HFFc6 (cell line): ENCODE measurements at regions not wholly inside any gene's neighbourhood (a gene's known extent, or its start where the extent isn't known, plus 50 kb on each side); places are given as distances from the start of the nearest gene placed in this dataset.
"Not testable (repeated sequence)": the region's sequence is repeated elsewhere in the genome, so short reads cannot be mapped to it uniquely, and the experiment has no call there.

Source experiments
- DNase-seq: peaks from one replicate; pipeline ENCODE4 v3.0.0-alpha.2; 2018
- H3K27ac Mint-ChIP-seq: 2 replicates; pipeline ENCODE4 v1.8.0; 2020; ENCODE audit warnings: mild to moderate bottlenecking, mixed read lengths
- H3K27me3 Mint-ChIP-seq: 2 replicates; pipeline ENCODE4 v1.8.0; 2021; ENCODE audit warnings: mild to moderate bottlenecking, moderate library complexity, mixed read lengths; ENCODE audit not compliant: insufficient read depth
- H3K36me3 Mint-ChIP-seq: 2 replicates; pipeline ENCODE4 v1.8.0; 2021; ENCODE audit warnings: low read depth, mixed read lengths
- H3K4me1 Mint-ChIP-seq: 2 replicates; pipeline ENCODE4 v1.8.0; 2020; ENCODE audit warnings: low read depth, mixed read lengths
- H3K4me3 Mint-ChIP-seq: 2 replicates; pipeline ENCODE4 v1.8.0; 2020; ENCODE audit warnings: mild to moderate bottlenecking, moderate library complexity, mixed read lengths
- H3K9me3 Mint-ChIP-seq: 2 replicates; pipeline ENCODE4 v1.8.0; 2020; ENCODE audit warnings: mild to moderate bottlenecking, mixed read lengths
- CTCF ChIP-seq: fragments of 200-600 bp; sonication (generic); IDR thresholded peaks from 2 replicates; pipeline ENCODE4 v1.5.0; 2021; ENCODE audit warnings: antibody characterized with exemption, mild to moderate bottlenecking

GRCh38 chr5:42989190-42989589, 50.9 kb downstream of the ANXA2R start:
- Mint-ChIP-seq H3K27me3 (peaks cover 4% of the 10 kb centered on the region), H3K9me3 (peaks cover 22% of the 10 kb centered on the region), H3K4me3 (peak overlapping the region; percentile 98; the same call in 1 of the 2 replicates), H3K4me1 (peaks cover 84% of the 10 kb centered on the region), H3K27ac (no peak overlapping the region), H3K36me3 (peaks cover 45% of the 10 kb centered on the region)
- no peak for TF ChIP-seq CTCF
- no peak for DNase-seq

GRCh38 chr5:42988568-42988967, 51.6 kb downstream of the ANXA2R start:
- Mint-ChIP-seq H3K4me3 (peak overlapping the region; percentile 98; the same call in 1 of the 2 replicates), H3K4me1 (peaks cover 80% of the 10 kb centered on the region), H3K36me3 (peaks cover 41% of the 10 kb centered on the region), H3K9me3 (peaks cover 16% of the 10 kb centered on the region), H3K27ac (no peak overlapping the region), H3K27me3 (peaks cover 4% of the 10 kb centered on the region)
- no peak for DNase-seq
- no peak for TF ChIP-seq CTCF

GRCh38 chr5:42985129-42986037, 54.7 kb downstream of the ANXA2R start:
- peak; percentile 57 for DNase-seq
- H3K27ac Mint-ChIP-seq, result peak overlapping the region; percentile 89

GRCh38 chr5:42984307-42984706, 55.8 kb downstream of the ANXA2R start:
- H3K9me3 Mint-ChIP-seq, result no peaks in the 10 kb centered on the region
- no peaks in the 10 kb centered on the region for H3K27me3 Mint-ChIP-seq
- no peak for DNase-seq
- TF ChIP-seq CTCF, result no peak
- H3K4me1 Mint-ChIP-seq, result peaks cover 45% of the 10 kb centered on the region
- peaks cover 12% of the 10 kb centered on the region; the same call in 1 of the 2 replicates for H3K36me3 Mint-ChIP-seq
- peak overlapping the region; percentile 89; the same call in 1 of the 2 replicates for H3K27ac Mint-ChIP-seq
- H3K4me3 Mint-ChIP-seq, result no peak overlapping the region

More at GRCh38 chr5:42985129-42986037, 54.7 kb downstream of the ANXA2R start:
- Mint-ChIP-seq H3K36me3 (peaks cover 19% of the 10 kb centered on the region), H3K4me1 (peaks cover 55% of the 10 kb centered on the region), H3K4me3 (peak overlapping the region; percentile 32), H3K9me3 (peaks cover 2% of the 10 kb centered on the region; the same call in 1 of the 2 replicates), H3K27me3 (no peaks in the 10 kb centered on the region)
- no peak for TF ChIP-seq CTCF

- TF ChIP-seq CTCF, result no peak
- H3K27ac Mint-ChIP-seq, result peak overlapping the region; percentile 73; the same call in 1 of the 2 replicates
- peaks cover 31% of the 10 kb centered on the region for H3K4me1 Mint-ChIP-seq
- peak overlapping the region; percentile 35; the same call in 1 of the 2 replicates for H3K4me3 Mint-ChIP-seq
- 0 out of 2 replicates have a peak, but pooled peaks cover 4% of the 10 kb centered on the region for H3K9me3 Mint-ChIP-seq
- DNase-seq, result no peak
- no peaks in the 10 kb centered on the region for H3K27me3 Mint-ChIP-seq
- H3K36me3 Mint-ChIP-seq, result peaks cover 5% of the 10 kb centered on the region; the same call in 1 of the 2 replicates
These were observed 58.0 kb downstream of the ANXA2R start for GRCh38 chr5:42982107-42982622.

GRCh38 chr5:42981417-42982106, 58.6 kb downstream of the ANXA2R start:
- H3K4me3 Mint-ChIP-seq, DNase-seq, H3K27me3 Mint-ChIP-seq, H3K36me3 Mint-ChIP-seq, H3K9me3 Mint-ChIP-seq: not testable (repeated sequence)
- Mint-ChIP-seq H3K27ac (peak overlapping the region; percentile 73; the same call in 1 of the 2 replicates), H3K4me1 (peaks cover 25% of the 10 kb centered on the region)

GRCh38 chr5:42981015-42981414, 59.1 kb downstream of the ANXA2R start:
- peaks cover 20% of the 10 kb centered on the region for H3K4me1 Mint-ChIP-seq
- H3K9me3 Mint-ChIP-seq, H3K36me3 Mint-ChIP-seq, H3K4me3 Mint-ChIP-seq, H3K27me3 Mint-ChIP-seq, H3K27ac Mint-ChIP-seq, DNase-seq: not testable (repeated sequence)

- not testable (repeated sequence) for H3K9me3 Mint-ChIP-seq, DNase-seq, H3K27ac Mint-ChIP-seq, H3K36me3 Mint-ChIP-seq, H3K27me3 Mint-ChIP-seq, H3K4me3 Mint-ChIP-seq
- peaks cover 13% of the 10 kb centered on the region for H3K4me1 Mint-ChIP-seq
These were observed 59.7 kb downstream of the ANXA2R start for GRCh38 chr5:42980391-42980790.
